C4-2B (cell line): ENCODE measurements at regions not wholly inside any gene's neighbourhood (a gene's known extent, or its start where the extent isn't known, plus 50 kb on each side); places are given as distances from the start of the nearest gene placed in this dataset.

Experiments used
- H3K27ac ChIP-seq: fragments of 450-650 bp; 2 replicates; pipeline ENCODE4 v1.5.1; 2017
- CTCF ChIP-seq: fragments of 450-650 bp; conservative IDR thresholded peaks from 2 replicates; pipeline ENCODE4 v1.5.1; 2017; ENCODE audit warnings: mild to moderate bottlenecking
- ZFX ChIP-seq: fragments of 450-650 bp; IDR thresholded peaks from 2 replicates; pipeline ENCODE4 v1.6.1; 2017

GRCh38 chr5:152140347-152140746, 215.7 kb upstream of the GLRA1 start:
- TF ChIP-seq CTCF: no peak
- no peak for TF ChIP-seq ZFX
- H3K27ac ChIP-seq: no peak overlapping the region

- H3K27ac ChIP-seq: no peak overlapping the region
- TF ChIP-seq ZFX (no peak), CTCF (no peak)
These were observed 212.4 kb upstream of the GLRA1 start for GRCh38 chr5:152137063-152137462.

- TF ChIP-seq CTCF: no peak
- no peak for TF ChIP-seq ZFX
- no peak overlapping the region for H3K27ac ChIP-seq
These were observed 211.7 kb upstream of the GLRA1 start for GRCh38 chr5:152136321-152136720.

GRCh38 chr5:152135827-152136226, 211.2 kb upstream of the GLRA1 start:
- TF ChIP-seq CTCF (no peak), ZFX (no peak)
- H3K27ac ChIP-seq: no peak overlapping the region

GRCh38 chr5:152125661-152126205, 201.1 kb upstream of the GLRA1 start:
- TF ChIP-seq ZFX (no peak), CTCF (no peak)
- no peak overlapping the region for H3K27ac ChIP-seq

GRCh38 chr5:152124409-152125041, 199.9 kb upstream of the GLRA1 start:
- no peak overlapping the region for H3K27ac ChIP-seq
- no peak for TF ChIP-seq ZFX
- TF ChIP-seq CTCF: no peak

GRCh38 chr5:152118676-152119470, 194.2 kb upstream of the GLRA1 start:
- no peak for TF ChIP-seq CTCF
- no peak for TF ChIP-seq ZFX

More at GRCh38 chr5:152118676-152119470, 194.2 kb upstream of the GLRA1 start:
- no peak overlapping the region for H3K27ac ChIP-seq
